HG03064 (cell line): ENCODE measurements at regions not wholly inside any gene's neighbourhood (a gene's known extent, or its start where the extent isn't known, plus 50 kb on each side); places are given as distances from the start of the nearest gene placed in this dataset.
"Not testable (repeated sequence)": the region's sequence is repeated elsewhere in the genome, so short reads cannot be mapped to it uniquely, and the experiment has no call there.

Experiments used
- ATAC-seq: cut with Tn5 transposase; IDR thresholded peaks from one replicate; pipeline ENCODE4 v1.9.1; 2021; ENCODE audit warnings: low read depth; ENCODE audit not compliant: unreplicated experiment

DNA sequence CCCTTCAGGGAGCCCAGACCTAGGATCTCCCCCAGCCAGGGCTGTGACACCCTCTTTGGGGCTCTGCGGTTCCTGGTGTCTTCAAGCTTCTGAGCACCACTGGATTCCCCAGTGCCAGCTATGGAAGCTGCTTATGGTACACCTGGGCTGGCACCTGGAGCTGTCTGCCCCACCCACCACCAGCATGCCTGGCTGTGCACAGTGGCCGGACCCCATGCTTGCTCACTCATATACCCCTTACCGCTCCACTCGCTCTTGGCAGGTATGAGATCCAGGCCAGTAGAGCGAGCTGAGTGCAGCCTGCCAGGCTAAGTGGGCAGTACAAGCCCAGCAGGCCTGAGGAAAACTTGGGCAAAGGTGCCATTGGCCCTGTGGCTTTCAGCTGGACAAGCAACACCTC lies 114.0 kb downstream of the DACT1 start:
- ATAC-seq = no peak

DNA sequence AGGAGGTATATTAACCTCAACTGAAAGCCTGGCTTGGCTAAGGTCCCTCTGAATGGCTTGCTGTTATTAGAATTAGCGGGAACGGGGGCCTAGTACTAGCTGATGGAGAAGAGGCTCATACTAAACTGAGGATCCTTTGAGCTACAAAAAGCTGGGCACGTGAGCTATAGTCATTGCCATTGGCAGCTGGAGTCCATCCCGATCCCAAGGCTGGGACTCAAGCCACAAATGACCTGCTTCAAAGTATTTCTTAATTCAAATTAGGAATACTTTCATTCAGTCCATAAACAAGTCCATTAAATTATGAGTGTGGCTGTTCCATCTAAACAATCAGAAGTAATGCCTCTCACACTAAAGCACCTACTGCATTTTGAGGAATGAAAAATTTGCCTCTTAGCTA lies 114.5 kb downstream of the DACT1 start:
- ATAC-seq = no peak

DNA sequence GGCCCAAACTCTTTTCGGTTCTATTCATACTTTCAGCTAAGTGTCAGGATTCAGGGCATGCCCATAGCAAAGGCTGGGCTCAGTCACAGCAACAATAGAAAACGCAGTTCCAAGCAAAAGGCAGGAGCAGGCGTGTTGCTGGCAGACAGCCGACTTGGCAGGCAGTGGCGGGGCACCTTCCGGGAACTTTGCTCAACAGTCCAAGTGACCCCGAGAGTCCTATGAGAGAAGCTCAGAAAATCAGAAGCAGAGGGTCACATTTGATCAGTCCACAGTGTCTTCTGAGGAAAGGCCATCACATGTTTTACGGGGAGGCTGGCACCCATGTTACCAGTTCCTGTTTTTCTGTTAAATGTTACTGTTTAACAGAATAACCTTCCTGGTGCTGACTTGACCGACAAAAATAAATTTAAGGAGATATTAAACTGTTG lies 115.0 kb downstream of the DACT1 start:
- ATAC-seq = no peak

DNA sequence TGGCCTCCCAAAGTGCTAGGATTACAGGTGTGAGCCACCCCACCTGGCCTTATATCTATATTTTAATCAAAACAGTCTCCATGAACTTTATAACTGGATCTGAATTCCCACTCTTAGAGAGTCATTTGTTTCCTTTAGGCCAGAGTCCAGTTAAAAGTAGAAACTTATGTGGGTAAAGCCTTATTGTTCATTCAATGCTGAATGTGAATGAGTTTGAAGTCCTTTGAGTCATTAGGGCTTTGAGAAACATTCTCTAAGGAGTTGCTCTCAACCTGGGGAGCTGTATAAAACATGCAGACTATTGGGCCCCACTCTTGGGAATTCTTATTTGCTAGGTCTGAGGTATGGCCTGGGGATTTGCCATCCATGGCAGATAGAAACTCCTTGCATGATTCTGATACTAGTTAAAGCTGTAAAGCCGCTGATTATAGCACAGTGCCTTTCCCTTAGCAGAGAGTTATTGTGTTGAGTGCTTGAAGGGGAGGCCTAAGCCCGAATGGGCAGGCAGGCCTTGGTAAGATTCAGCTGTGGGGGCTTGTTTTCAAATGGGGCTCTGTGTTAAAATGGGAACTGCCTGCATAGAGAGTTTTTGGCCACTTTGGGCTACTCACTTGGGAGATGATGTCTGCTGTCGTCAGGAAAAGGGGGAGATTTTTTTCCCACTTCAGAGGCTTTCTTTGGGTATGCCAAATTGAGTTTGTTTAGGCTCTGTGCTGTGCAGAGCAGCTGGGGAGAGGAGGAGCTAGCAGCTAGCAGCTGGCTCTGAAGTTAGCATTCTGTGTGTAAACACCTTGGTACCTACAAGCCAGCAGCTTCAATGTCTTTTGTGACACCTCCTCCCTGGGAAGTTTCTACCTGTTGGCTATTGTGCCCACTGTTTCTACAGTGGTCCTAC lies 117.5 kb downstream of the DACT1 start:
- no peak for ATAC-seq

DNA sequence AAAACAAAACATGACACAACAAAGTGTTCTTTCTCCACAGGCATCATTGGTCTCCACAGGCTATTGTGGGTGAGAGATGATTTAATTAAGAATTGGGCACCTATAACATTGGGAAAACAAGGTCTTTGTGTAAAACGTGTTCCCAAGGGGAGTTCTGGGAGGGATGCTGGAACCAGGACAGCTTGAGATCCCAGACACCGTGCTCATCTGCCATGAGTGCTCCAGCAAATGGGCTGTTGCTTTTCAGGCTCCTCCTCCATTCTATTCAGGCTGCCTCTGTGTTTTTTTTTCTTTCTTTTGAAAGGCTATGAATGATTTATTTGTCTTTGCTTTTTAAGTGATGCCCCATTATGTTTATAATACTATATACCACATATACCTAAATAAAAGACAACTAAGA lies 122.4 kb downstream of the DACT1 start:
- ATAC-seq = no peak

DNA sequence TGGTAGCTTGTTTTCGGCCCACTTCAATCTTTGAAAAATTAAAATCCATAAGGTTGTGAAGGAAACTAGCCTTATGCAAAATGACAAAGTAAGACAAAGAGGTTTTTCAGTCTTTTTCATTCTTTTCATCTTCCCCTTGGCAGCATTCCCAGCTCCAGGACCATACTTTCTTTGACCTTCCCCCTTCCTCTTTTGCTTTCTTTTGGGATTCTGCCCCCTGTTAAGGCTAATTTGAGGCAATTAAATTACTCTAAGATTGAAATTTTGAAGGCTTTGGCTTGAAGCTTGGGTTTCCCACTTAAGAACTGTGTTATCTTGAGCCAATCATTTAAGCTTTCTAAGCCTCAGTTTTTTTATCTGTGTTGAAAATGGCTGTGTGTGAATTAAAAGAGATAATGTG lies 124.9 kb downstream of the DACT1 start:
- no peak for ATAC-seq

DNA sequence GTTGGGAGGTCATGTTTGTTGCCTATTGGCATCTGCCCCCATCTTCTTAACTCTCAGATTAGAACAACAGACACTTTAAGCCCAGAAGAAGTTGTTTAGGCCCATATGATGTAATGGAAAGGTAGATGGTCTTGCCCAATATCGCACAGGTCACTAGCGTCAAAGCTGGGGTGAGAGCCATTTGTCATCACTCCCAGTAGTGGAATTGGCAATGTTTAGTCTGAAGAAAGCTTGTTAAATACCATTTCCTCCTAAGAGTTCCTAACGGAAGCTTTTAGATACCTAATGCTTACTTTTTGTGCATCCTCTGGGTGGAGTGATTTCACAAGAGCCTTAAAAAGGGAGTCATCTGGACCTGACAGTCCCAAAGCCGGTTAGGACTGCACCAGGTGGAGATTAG lies 125.4 kb downstream of the DACT1 start:
- ATAC-seq = no peak

DNA sequence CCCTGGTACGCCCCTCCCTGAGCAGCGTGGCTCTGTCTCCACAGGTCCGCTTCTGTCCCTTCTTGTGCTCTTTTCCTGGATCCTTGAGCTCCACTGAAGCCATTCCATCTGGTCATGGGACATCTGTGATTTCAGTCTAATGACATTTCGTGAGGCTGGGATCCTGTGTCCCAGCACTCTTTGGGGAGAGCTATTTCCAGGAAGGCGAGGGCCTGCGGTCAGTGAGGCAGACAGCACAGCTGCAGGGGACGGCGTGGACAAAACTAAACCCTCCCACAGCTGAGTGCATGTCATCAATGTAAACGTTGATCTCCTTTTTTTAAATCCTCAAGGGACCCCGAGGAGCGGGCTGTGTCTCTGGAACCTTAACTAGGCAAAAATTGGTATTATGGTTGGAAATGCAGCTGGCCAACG lies 127.7 kb downstream of the DACT1 start:
- ATAC-seq = no peak

DNA sequence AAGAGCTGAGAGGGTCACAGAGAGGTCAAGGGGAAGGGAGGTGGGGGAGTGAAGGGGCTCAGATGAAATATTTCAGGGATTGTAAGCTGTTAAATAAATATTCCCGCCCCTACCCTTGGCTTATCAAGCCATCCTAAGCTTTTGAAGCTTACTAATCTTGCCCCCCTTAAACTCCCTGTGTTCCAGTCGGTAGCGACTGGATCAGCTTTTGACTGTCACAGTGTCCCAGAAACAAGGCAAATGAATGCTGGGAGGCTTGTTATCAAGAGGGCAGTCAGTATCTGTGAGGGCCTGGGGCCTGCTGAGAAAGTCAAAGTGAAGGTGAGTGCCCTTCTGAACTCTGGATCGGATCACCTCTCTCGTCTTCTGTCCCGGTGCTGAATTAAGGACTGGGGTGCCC lies 128.1 kb downstream of the DACT1 start:
- ATAC-seq = no peak

DNA sequence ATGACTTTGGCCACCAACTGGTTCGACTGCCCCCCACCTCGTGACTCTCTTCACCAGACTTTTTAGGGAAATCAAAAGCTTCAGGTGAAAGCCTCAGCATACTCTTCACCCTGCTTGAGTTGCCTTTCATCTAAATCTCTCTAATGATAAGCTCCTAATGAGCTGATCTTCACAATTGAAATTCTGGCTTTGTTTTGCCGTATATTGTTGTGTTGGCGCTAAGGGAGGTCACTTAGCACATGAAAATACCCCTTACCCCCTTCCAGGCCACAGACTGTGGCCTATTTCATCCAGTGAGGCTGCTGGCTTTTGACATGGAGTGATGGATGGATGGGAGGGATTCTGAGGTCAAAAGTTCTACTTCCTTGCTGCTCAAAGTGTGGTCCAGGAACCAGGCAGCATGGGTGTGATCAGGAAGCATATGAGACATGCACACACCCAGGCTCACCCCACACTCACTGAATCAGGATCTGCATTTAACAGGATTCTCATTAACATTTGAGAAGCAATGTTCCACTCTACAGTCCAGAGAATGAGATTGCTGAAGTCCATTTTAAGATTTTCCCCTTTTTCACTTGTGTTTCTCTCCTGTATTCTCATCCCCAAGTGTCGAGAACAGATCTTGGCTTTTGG lies 131.4 kb downstream of the DACT1 start:
- no peak for ATAC-seq

DNA sequence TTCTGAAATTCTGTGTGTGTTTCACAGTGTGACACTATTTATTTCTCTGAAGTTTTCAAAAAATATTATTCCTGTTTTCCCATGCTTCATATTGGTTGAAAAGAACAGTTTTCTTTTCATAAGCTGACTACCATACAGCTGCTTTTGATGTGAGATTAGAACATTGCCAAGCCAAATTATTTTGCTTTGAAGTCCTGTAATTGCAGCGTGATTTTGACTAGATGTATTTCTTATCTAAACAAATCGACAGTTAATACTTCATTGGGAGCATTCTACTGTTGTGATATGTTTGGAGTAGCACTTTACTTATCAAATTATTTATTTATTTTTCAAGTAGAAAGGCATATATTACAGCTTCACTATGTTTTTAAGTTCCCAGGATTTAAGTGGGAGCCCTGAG lies 132.0 kb downstream of the DACT1 start:
- no peak for ATAC-seq

DNA sequence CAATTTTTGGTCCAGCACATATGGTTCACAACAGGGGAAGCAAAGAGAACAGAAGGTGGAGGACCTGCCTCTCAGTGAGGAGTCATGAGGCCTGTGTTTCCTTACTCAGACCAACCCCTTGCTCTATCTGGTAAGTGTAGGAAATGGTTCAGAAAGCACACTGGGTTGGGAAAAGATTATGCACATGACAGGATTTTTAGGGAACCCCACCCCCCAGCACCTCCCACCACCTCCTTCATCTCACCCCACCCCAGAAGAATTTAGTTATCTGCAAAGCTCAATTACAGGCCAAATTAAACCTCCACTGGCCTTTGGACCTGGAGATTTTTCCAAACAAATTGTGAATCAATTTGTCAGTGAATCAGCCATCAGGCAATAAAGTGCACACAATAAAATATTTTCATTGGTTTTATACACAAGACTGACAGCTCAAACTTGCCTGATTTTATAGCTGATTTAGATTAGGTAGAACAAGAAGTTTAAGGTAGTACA lies 132.8 kb downstream of the DACT1 start:
- no peak for ATAC-seq

DNA sequence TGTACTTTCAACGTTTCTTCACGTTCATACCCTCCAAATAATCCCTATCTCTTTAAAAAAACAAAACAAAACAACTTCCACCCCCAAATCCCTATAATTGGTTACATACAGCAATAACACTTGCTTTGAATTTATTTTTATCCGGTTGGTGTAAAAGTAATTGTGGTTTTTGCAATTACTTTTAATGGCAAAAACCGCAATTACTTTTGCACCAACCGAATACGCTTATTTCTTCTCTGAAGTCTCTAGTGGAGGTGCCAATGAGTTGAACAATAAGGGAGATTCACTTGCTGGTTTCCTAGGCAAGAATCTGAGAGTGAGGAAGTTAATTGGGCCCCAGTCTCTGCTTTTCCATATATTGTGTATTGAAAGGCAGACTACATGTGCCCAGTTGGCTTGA lies 133.3 kb downstream of the DACT1 start:
- no peak for ATAC-seq

DNA sequence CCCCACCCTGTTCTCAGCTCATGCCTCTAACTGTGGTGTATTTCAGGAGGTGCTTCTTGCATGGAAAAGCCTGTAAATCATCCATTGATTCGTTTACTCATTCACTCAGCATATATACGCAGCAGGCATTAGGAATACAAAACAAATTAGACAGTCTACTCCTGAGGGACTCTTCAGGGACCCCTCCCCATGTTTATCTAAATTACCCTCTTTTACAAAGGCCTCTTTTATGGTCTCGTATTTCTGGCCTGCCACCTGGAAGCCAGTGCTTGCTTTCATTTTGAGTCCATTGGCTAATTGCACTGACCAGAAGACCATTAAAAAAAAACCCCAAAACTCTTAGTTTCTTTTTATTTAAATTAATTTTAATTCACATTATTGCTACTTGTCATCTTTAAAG lies 134.4 kb downstream of the DACT1 start:
- no peak for ATAC-seq

DNA sequence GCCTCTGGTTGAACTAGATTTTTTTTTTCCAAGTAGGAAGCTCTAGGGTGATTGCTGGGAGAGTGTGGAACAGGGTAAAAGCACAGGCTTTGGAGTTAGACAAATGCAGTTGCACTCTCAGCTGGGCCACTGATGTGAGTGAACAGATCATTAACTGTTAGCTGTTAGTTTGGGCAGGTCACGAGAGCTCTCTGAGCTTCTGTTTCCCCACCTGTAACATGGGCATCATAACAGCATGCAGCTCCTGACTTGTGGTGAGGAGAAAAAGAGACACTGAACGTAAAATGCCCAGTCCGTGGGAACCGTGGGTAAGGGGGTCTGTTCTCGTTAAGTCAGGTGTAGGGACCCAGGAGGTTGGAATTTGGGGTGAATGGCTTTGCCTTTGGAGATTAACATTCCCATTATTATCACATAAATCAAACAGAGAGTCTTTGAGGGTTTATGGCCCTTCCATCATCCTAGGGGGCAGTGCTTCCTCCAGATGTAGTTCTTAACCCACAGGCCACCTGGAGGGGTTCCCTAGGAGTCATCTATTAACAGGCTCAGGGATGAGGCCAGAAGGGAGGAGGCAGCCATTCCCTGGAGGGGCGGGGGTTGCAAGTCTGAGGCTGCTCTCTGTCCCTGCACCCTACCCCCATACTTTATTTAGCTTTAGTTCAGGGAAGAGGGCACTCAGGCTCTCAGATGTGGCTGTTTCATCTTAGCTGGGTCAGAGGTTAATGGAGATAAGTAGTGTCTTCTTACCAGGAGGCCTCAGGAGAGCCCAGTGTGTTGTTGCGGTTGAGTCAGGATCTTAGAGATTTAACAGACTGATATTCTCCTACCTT lies 135.2 kb downstream of the DACT1 start:
- no peak for ATAC-seq

DNA sequence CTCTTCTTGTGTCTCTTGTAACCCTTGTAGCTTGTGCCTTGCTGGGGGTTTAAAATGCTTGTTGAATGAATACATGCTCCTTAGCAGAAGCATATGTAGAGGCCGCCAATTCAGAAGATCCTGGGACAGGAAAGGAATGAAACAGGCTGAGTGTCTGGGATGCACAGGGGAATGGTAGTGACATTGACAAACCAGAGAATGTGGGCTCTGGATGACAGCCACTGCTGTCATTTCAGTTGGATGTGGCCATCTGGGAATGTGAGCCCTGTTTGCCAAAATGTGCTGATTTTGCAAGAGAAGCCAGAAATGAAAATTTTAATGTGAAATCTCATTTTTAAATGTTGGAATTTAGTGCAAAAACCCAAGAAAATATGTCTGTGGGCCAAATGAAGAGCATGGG lies 136.8 kb downstream of the DACT1 start:
- ATAC-seq = no peak

DNA sequence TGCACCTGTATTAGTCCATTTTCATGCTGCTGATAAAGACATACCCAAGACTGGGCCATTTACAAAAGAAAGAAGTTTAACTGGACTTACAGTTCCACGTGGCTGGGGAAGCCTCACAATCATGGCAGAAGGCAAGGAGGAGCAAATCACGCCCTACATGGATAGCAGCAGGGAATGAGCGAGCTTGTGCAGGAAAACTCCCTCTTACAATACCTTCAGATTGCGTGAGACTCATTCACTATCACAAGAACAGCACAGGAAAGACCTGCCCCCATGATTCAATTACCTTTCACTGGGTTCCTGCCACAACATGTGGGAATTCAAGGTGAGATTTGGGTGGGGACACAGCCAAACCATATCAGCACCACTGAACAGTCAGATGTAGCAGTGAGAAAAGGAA lies 137.4 kb downstream of the DACT1 start:
- ATAC-seq = not testable (repeated sequence)

DNA sequence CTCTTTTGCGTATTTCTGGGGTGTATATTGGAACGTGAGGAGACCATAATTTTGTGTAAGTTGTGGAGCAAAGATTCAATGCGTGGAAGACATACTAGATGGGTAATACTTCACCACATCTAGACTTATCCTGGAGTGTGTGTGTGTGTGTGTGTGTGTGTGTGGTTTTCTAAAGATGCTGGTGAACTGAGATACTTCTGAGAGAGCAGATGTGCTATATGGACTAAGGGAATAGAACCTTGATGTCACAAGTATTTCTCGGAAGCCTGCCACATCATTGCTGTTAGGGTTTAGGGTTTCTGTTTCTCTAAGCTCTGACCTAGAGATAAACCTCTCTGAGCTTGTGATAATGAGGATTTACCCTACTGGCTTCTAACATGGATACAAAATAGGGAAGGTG lies 138.8 kb downstream of the DACT1 start:
- no peak for ATAC-seq

DNA sequence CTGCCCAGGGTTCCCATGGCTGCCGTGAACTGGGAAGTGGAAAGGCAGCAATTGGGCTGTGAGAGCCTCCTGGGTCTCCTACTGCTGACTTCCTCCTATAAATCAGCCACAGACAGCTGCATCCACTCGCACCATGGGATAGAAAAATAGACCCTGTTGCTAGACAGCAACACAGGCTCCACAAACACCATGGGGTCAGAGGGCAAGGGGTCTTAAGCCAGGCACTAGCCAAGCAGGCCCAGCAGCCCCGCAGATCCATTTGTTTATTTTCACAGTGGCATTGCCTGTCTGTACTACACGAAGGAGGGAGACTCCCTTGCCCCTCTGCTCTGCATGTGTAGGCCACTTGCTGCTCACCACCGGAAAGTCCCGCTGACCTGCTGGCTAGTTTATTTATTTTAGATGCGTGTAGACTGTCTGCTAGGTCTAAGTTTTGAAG lies 139.8 kb downstream of the DACT1 start:
- no peak for ATAC-seq

DNA sequence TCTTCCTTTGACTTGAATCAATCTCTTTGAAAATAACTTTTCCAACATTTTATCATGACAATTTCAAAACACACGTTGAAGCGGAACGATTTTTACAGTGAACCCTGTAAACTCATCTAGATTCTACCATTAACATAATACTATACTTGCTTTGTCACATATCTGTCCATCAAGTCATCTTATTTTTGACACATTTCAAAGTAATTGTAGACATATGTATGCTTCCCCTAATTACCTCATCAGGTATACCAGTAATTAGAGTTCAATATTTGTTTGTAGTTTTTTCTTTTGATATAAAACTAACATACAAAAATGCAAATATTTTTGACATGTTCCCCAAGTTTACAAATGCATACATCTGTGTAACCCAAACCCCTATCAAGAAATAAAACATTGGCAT lies 140.4 kb downstream of the DACT1 start:
- no peak for ATAC-seq

DNA sequence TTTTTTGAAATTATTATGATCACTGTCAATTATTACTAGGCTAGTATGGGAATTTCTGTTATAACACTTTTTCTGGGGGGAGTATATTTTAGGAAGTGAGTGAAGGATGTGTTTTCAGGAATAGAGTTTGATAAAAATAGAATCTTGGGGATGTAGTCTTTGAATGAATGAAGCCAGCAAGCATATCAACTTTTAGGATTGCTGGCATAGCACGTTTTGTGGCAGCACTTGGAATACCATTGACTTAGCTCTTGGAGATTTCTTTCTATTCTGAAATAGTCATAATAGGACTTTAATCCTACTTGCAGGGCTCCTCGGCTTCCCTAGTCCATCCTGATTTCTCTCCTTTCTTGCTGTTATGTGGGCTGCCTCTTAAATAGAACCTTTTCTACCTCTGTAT lies 141.6 kb downstream of the DACT1 start:
- ATAC-seq = no peak
